HepG2 (cell line): ENCODE measurements at regions not wholly inside any gene's neighbourhood (a gene's known extent, or its start where the extent isn't known, plus 50 kb on each side); places are given as distances from the start of the nearest gene placed in this dataset.

Experiments
- ATF3 ChIP-seq: sonication (generic); formaldehyde crosslinking; IDR thresholded peaks from 2 replicates; pipeline ENCODE4 v1.4.0; 2020; ENCODE audit warnings: missing genetic modification reagents
- CEBPB ChIP-seq: IDR thresholded peaks from 2 replicates; pipeline ENCODE4 v1.6.1; 2011; ENCODE audit warnings: low read depth, low read length, improper control_type of control experiment, borderline replicate concordance
- ISL2 ChIP-seq: sonication (generic); formaldehyde crosslinking; IDR thresholded peaks from 2 replicates; pipeline ENCODE4 v1.5.0; 2020; ENCODE audit warnings: missing genetic modification reagents
- MYC ChIP-seq: sonication (generic); formaldehyde crosslinking; IDR thresholded peaks from 2 replicates; pipeline ENCODE4 v1.9.0; 2021; ENCODE audit warnings: missing genetic modification reagents, borderline replicate concordance
- NFATC3 ChIP-seq: sonication (generic); formaldehyde crosslinking; IDR thresholded peaks from 2 replicates; pipeline ENCODE4 v1.5.1; 2020; ENCODE audit warnings: mild to moderate bottlenecking, missing genetic modification reagents
- RAD21 ChIP-seq: fragments of 450-650 bp; formaldehyde crosslinking; IDR thresholded peaks from 2 replicates; pipeline ENCODE4 v1.5.0; 2020; ENCODE audit warnings: mild to moderate bottlenecking
- SALL1 ChIP-seq: sonication (generic); formaldehyde crosslinking; IDR thresholded peaks from 2 replicates; pipeline ENCODE4 v1.8.0; 2022; ENCODE audit warnings: mild to moderate bottlenecking, missing genetic modification reagents
- SP140L ChIP-seq: sonication (generic); formaldehyde crosslinking; IDR thresholded peaks from 2 replicates; pipeline ENCODE4 v1.4.0; 2020; ENCODE audit warnings: missing genetic modification reagents, borderline replicate concordance
- THAP9 ChIP-seq: sonication (generic); formaldehyde crosslinking; IDR thresholded peaks from 2 replicates; pipeline ENCODE4; 2020; ENCODE audit warnings: missing genetic modification reagents, mild to moderate bottlenecking, borderline replicate concordance
- ZBTB8A ChIP-seq: sonication (generic); formaldehyde crosslinking; IDR thresholded peaks from 2 replicates; pipeline ENCODE4 v1.4.0; 2020; ENCODE audit warnings: mild to moderate bottlenecking, low read depth, missing genetic modification reagents, borderline replicate concordance
- ZNF343 ChIP-seq: sonication (generic); formaldehyde crosslinking; IDR thresholded peaks from 2 replicates; pipeline ENCODE4 v1.4.0; 2020; ENCODE audit warnings: mild to moderate bottlenecking, missing genetic modification reagents
- ZNF350 ChIP-seq: sonication (generic); formaldehyde crosslinking; IDR thresholded peaks from 2 replicates; pipeline ENCODE4 v1.4.0; 2020; ENCODE audit warnings: mild to moderate bottlenecking, low read depth, missing genetic modification reagents, borderline replicate concordance
- ZNF431 ChIP-seq: sonication (generic); formaldehyde crosslinking; IDR thresholded peaks from 2 replicates; pipeline ENCODE4 v1.9.0; 2022; ENCODE audit warnings: missing genetic modification reagents, low read depth, mild to moderate bottlenecking, borderline replicate concordance
- ZNF501 ChIP-seq: sonication (generic); formaldehyde crosslinking; IDR thresholded peaks from 2 replicates; pipeline ENCODE4 v1.5.1; 2020; ENCODE audit warnings: mild to moderate bottlenecking, moderate library complexity, missing genetic modification reagents
- ZNF549 ChIP-seq: sonication (generic); formaldehyde crosslinking; IDR thresholded peaks from 2 replicates; pipeline ENCODE4 v1.5.0; 2020; ENCODE audit warnings: missing genetic modification reagents
- ZNF556 ChIP-seq: sonication (generic); formaldehyde crosslinking; IDR thresholded peaks from 2 replicates; pipeline ENCODE4 v1.4.0; 2020; ENCODE audit warnings: mild to moderate bottlenecking, missing genetic modification reagents, borderline replicate concordance
- ZNF614 ChIP-seq: IDR thresholded peaks from 2 replicates; pipeline ENCODE4 v1.6.1; 2018; ENCODE audit warnings: missing biosample characterization, missing genetic modification reagents, inconsistent platforms, borderline replicate concordance
- ZSCAN20 ChIP-seq: sonication (generic); formaldehyde crosslinking; IDR thresholded peaks from 2 replicates; pipeline ENCODE4 v1.4.0; 2020; ENCODE audit warnings: missing genetic modification reagents, mild to moderate bottlenecking, borderline replicate concordance
- TF ChIP-seq, protein P1 (sequence below): sonication (generic); formaldehyde crosslinking; IDR thresholded peaks from 2 replicates; pipeline ENCODE4 v1.5.0; 2020; ENCODE audit warnings: mild to moderate bottlenecking, missing genetic modification reagents, borderline replicate concordance

- TF ChIP-seq, protein P1, sequence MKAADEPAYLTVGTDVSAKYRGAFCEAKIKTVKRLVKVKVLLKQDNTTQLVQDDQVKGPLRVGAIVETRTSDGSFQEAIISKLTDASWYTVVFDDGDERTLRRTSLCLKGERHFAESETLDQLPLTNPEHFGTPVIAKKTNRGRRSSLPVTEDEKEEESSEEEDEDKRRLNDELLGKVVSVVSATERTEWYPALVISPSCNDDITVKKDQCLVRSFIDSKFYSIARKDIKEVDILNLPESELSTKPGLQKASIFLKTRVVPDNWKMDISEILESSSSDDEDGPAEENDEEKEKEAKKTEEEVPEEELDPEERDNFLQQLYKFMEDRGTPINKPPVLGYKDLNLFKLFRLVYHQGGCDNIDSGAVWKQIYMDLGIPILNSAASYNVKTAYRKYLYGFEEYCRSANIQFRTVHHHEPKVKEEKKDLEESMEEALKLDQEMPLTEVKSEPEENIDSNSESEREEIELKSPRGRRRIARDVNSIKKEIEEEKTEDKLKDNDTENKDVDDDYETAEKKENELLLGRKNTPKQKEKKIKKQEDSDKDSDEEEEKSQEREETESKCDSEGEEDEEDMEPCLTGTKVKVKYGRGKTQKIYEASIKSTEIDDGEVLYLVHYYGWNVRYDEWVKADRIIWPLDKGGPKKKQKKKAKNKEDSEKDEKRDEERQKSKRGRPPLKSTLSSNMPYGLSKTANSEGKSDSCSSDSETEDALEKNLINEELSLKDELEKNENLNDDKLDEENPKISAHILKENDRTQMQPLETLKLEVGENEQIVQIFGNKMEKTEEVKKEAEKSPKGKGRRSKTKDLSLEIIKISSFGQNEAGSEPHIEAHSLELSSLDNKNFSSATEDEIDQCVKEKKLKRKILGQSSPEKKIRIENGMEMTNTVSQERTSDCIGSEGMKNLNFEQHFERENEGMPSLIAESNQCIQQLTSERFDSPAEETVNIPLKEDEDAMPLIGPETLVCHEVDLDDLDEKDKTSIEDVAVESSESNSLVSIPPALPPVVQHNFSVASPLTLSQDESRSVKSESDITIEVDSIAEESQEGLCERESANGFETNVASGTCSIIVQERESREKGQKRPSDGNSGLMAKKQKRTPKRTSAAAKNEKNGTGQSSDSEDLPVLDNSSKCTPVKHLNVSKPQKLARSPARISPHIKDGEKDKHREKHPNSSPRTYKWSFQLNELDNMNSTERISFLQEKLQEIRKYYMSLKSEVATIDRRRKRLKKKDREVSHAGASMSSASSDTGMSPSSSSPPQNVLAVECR (CRISPR knock-in tag), result no peak
- TF ChIP-seq ZSCAN20 (CRISPR knock-in tag) (no peak), RAD21 (CRISPR knock-in tag) (no peak), ZNF343 (no peak), ZBTB8A (no peak), NFATC3 (CRISPR knock-in tag) (no peak), ATF3 (CRISPR knock-in tag) (0 out of 2 replicates have a peak, but pooled peaks have one; percentile 14), ISL2 (CRISPR knock-in tag) (no peak), CEBPB (peak; percentile 78; the same call in 1 of the 2 replicates), THAP9 (CRISPR knock-in tag) (0 out of 2 replicates have a peak, but pooled peaks have one; percentile 33), ZNF350 (CRISPR knock-in tag) (peak; percentile 26; the same call in 1 of the 2 replicates), ZNF431 (CRISPR knock-in tag) (no peak), ZNF556 (CRISPR knock-in tag) (no peak), ZNF549 (CRISPR knock-in tag) (no peak), SP140L (CRISPR knock-in tag) (no peak), ZNF614 (no peak), MYC (CRISPR knock-in tag) (no peak), ZNF501 (CRISPR knock-in tag) (0 out of 2 replicates have a peak, but pooled peaks have one; percentile 27), SALL1 (peak; percentile 68)
These were observed 282.2 kb upstream of the ATP5MC3 start (continued) for GRCh38 chr2:175463589-175464310.
